Heart left ventricle (tissue), 13 donors: ENCODE measurements at regions not wholly inside any gene's neighbourhood (a gene's known extent, or its start where the extent isn't known, plus 50 kb on each side); places are given as distances from the start of the nearest gene placed in this dataset.

Experiments used
- POLR2A ChIP-seq, 2 donors: fragments of 450-650 bp; IDR thresholded peaks; one replicate each; pipeline ENCODE4 v1.6.1; 2017; ENCODE audit warnings: antibody characterized with exemption in 2 of 2, mild to moderate bottlenecking in 2 of 2, moderate library complexity in 2 of 2
- TF ChIP-seq, protein P1 (sequence below), 12 donors: fragments of 200-600 bp; sonication (generic) in 4 of 12; IDR thresholded peaks; one replicate each; pipeline versions ENCODE4 v1.5.0 to v1.8.0; 2018 to 2022; ENCODE audit warnings: antibody characterized with exemption in 12 of 12, mild to moderate bottlenecking in 5 of 12
- donor health status: ischemic (EF 13 %, LVEDD 7.1; RV severe dilation, severe dysfunction).
- donor health status: DM: no; HTN: yes; CAD: no.
- donor health status: DM: no; HTN: no; CAD: no.
- donor health status: ischemic (EF 25% LVEDD 6.9; RV normal size, moderate dysfunction).
- donor health status: ischemic (EF 25% LVEDD 5.7; RV mildly dilated, moderate dysfunction).
- donor health status: ischemic (EF 35%, LVEDD 5.7; RV mildly dilated, moderate dysfunction).
- donor health status: nonischemic (EF 11% LVEDD 7.7; RV severe dilation, severe dysfunction).
- donor health status: DM: yes; HTN: yes; CAD: no.
- donor health status: PGD.
- donor health status: ischemic (EF 29% LVEDD 5.4; RV normal size, mild dysfunction).
- donor health status: nonischemic (EF 23%, LVEDD 6.1; RV moderate dilation, normal function).

- TF ChIP-seq, protein P1, sequence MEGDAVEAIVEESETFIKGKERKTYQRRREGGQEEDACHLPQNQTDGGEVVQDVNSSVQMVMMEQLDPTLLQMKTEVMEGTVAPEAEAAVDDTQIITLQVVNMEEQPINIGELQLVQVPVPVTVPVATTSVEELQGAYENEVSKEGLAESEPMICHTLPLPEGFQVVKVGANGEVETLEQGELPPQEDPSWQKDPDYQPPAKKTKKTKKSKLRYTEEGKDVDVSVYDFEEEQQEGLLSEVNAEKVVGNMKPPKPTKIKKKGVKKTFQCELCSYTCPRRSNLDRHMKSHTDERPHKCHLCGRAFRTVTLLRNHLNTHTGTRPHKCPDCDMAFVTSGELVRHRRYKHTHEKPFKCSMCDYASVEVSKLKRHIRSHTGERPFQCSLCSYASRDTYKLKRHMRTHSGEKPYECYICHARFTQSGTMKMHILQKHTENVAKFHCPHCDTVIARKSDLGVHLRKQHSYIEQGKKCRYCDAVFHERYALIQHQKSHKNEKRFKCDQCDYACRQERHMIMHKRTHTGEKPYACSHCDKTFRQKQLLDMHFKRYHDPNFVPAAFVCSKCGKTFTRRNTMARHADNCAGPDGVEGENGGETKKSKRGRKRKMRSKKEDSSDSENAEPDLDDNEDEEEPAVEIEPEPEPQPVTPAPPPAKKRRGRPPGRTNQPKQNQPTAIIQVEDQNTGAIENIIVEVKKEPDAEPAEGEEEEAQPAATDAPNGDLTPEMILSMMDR (IDR thresholded peaks at IDR 0.05): peak; percentile 38 to 75 (median 58)
- TF ChIP-seq POLR2A (IDR thresholded peaks at IDR 0.05): no peak
Observed at GRCh38 chr1:209335178-209335577, 248.3 kb upstream of the CAMK1G start.
